GM06990 (cell line): ENCODE measurements at regions not wholly inside any gene's neighbourhood (a gene's known extent, or its start where the extent isn't known, plus 50 kb on each side); places are given as distances from the start of the nearest gene placed in this dataset.

Experiments
- DNase-seq: peaks from one replicate; pipeline ENCODE4 v3.0.0-alpha.2; 2011; ENCODE audit not compliant: insufficient read length; ENCODE audit errors: extremely low read depth
- H3K27me3 ChIP-seq: replicated peaks from 2 replicates; pipeline ENCODE4 v1.6.0; 2011; ENCODE audit warnings: low read length; ENCODE audit not compliant: control insufficient read depth, insufficient read depth
- H3K36me3 ChIP-seq: 2 replicates; pipeline ENCODE4 v1.5.1; 2011; ENCODE audit warnings: low read length; ENCODE audit not compliant: control insufficient read depth, insufficient read depth
- H3K4me3 ChIP-seq: replicated peaks from 2 replicates; pipeline ENCODE4 v1.5.1; 2011; ENCODE audit warnings: low read depth, mild to moderate bottlenecking, control low read depth, low read length
- TF ChIP-seq, protein P1 (sequence below): IDR thresholded peaks from 2 replicates; pipeline ENCODE4 v1.5.1; 2011; ENCODE audit warnings: low read length, control low read depth, mild to moderate bottlenecking, inconsistent platforms; ENCODE audit not compliant: insufficient read depth, poor library complexity, severe bottlenecking

DNA sequence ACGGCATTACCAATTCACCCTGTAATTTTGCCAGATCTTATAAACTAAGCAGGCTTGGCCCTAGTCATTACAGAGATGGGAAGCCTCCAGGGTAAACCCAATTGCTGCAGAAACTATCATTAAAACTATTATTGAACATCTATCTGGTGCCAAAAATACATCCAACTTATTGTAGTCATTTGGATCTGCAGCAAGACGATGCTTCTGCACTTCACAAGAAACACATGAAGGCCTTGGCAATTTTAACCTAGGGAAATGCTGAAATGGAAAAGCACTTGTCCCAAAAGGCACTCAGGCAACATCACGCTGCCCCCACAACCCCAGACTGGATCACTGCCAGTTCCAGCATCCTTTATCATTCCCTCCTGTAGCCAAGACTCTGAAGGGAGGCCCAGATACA, 85.3 kb upstream of the ACVR2A start:
- Histone ChIP-seq H3K4me3 (no peak overlapping the region), H3K36me3 (no peaks in the 10 kb centered on the region), H3K27me3 (no peaks in the 10 kb centered on the region; the same call in none of the 2 replicates)
- DNase-seq: no peak
- TF ChIP-seq, protein P1, sequence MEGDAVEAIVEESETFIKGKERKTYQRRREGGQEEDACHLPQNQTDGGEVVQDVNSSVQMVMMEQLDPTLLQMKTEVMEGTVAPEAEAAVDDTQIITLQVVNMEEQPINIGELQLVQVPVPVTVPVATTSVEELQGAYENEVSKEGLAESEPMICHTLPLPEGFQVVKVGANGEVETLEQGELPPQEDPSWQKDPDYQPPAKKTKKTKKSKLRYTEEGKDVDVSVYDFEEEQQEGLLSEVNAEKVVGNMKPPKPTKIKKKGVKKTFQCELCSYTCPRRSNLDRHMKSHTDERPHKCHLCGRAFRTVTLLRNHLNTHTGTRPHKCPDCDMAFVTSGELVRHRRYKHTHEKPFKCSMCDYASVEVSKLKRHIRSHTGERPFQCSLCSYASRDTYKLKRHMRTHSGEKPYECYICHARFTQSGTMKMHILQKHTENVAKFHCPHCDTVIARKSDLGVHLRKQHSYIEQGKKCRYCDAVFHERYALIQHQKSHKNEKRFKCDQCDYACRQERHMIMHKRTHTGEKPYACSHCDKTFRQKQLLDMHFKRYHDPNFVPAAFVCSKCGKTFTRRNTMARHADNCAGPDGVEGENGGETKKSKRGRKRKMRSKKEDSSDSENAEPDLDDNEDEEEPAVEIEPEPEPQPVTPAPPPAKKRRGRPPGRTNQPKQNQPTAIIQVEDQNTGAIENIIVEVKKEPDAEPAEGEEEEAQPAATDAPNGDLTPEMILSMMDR: no peak

DNA sequence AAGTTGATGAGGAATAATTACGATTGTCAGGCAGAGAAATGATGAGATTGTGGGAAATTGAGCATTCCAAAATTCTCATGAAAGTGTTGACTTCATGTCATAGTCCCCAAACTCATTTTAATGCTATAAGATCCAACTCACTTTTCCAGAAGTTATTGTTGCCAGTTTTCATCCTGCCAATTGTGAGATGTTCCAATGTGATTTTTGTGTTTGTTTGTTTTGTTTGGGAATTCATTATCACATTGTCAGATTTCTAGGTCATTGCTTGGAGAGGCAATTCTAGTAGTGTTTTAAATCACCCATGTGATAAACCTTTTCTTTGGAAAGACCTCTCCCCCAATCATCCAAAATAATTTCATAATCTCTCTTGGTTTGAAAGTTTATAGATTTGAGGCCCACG, 86.0 kb upstream of the ACVR2A start:
- Histone ChIP-seq H3K36me3 (no peaks in the 10 kb centered on the region), H3K27me3 (no peaks in the 10 kb centered on the region; the same call in 1 of the 2 replicates), H3K4me3 (no peak overlapping the region)
- no peak for DNase-seq
- TF ChIP-seq, protein P1: no peak

DNA sequence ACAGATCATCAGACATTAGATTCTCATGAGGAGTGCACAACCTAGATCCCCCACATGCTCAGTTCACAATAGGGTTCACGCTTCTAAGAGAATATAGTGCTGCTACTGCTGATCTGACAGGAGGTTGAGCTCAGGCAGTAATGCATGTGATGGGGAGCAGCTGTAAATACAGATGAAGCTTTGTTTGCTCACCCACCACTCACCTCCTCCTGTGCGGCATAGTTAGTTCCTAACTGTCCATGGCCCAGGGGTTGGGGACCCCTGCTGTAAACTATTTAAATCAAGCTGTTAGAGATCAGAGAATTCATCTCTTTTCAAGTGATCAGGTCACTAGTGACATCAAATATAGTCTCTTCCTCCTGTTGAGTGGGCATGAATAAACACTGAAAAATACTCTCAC, 88.8 kb upstream of the ACVR2A start:
- H3K36me3 ChIP-seq: no peaks in the 10 kb centered on the region
- H3K27me3 ChIP-seq: no peaks in the 10 kb centered on the region
- TF ChIP-seq, protein P1: no peak
- no peak overlapping the region for H3K4me3 ChIP-seq
- DNase-seq: no peak

DNA sequence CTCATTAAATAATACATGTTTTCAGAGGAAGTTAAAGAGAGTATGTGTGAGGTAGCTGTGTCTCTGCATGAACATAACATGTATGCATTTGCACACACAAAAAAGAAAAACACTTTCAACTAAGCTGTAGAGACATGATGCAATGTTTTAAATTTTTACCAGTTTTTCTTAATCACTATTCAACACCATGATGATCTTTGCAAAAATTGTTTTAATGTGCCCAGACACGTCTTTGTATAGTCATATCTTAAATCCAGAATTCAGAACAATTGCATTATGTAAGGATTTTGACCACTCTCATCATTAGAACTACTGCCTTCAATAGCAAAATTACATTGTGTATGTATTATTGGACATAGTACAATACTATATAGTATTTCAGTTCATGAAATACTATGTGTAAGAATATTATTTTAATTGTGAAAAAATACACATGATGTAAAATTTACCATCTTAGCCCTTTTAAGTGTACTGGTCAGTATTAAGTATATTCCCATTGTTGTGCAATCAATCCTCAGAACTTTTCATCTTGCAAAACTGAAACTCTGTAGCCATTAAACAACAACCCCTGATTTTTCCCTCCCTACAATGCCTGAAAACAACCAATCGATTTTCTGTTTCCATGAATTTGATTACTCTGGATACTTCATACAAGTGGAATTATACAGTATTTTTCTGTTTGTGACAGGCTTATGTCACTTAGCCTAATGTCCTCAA, 104.5 kb upstream of the ACVR2A start:
- H3K36me3 ChIP-seq: no peaks in the 10 kb centered on the region
- no peak overlapping the region for H3K4me3 ChIP-seq
- no peak for DNase-seq
- TF ChIP-seq, protein P1: no peak
- no peaks in the 10 kb centered on the region for H3K27me3 ChIP-seq

DNA sequence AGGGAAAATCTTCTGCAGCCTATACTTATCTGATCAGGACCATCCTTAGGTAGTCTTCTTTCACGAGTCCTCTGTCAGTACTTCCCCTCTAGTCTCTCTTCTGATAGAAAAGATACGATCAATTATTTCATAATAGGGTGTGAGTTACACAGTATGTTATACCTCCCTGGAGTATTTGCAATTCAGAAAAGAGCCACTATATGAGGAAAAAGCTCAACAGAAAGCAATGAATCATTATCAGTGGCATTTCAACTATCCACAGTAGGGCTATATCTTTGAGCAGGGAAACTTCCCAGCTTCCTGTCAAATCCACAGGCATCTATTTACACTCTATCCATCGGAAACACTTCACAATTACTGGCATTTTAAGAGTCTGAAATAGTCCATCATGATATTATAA, 105.3 kb upstream of the ACVR2A start:
- Histone ChIP-seq H3K4me3 (no peak overlapping the region), H3K36me3 (no peaks in the 10 kb centered on the region), H3K27me3 (no peaks in the 10 kb centered on the region)
- DNase-seq: no peak
- TF ChIP-seq, protein P1: no peak

DNA sequence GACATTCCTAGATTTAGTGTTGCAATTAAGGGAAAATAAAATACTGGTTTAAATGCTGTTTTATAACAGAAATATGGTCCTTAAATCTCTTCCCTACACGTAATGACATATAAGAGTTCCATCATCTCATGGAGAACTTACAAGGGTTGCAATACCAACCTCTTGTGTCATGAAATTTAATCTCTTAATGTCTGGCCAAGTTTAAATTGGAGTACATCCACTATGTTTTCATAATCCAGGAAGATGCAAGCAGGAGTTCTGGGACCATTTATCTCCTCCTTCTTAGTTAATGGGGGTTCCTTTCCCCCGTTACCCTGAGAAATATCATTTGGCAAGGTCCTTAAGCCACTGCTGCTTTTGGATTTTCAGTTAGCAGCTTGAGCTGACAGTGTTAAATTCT, 126.0 kb upstream of the ACVR2A start:
- H3K36me3 ChIP-seq: no peaks in the 10 kb centered on the region
- TF ChIP-seq, protein P1: no peak
- DNase-seq: no peak
- H3K27me3 ChIP-seq: no peaks in the 10 kb centered on the region
- no peak overlapping the region for H3K4me3 ChIP-seq
